ENCODE measurements at regions not wholly inside any gene's neighbourhood (a gene's known extent, or its start where the extent isn't known, plus 50 kb on each side); places are given as distances from the start of the nearest gene placed in this dataset.

GRCh38 chr13:34862716-34863115 is 79.4 kb upstream of the NBEA start:
- ChIA-PET CTCF (no interaction called here), POLR2A (no interaction called here)
- DNase-seq (ENCODE audit: extremely low spot score): no peak
- no peak for TF ChIP-seq CTCF (IDR thresholded peaks at IDR 0.05; ENCODE audit: control extremely low read depth, extremely low read depth, low read depth, missing control alignments)

- ChIA-PET POLR2A (no interaction called here), CTCF (interaction anchor here (1.1 kb wide), 1 partner anchor 32 kb away, joined by 3 read pairs; no protein-coding TSS in a partner anchor)
- TF ChIP-seq CTCF (IDR thresholded peaks at IDR 0.05; ENCODE audit: control extremely low read depth, extremely low read depth, low read depth, missing control alignments): no peak
- no peak for DNase-seq (ENCODE audit: extremely low spot score)
These were observed 78.5 kb upstream of the NBEA start for GRCh38 chr13:34863360-34864135.

GRCh38 chr13:34864671-34865070 is 77.4 kb upstream of the NBEA start:
- CTCF ChIA-PET: interaction anchor here (1.1 kb wide), 1 partner anchor 31 kb away, joined by 3 read pairs; no protein-coding TSS in a partner anchor
- POLR2A ChIA-PET: no interaction called here
- TF ChIP-seq CTCF (IDR thresholded peaks at IDR 0.05; ENCODE audit: control extremely low read depth, extremely low read depth, low read depth, missing control alignments): no peak
- DNase-seq (ENCODE audit: extremely low spot score): no peak

- TF ChIP-seq CTCF (IDR thresholded peaks at IDR 0.05; ENCODE audit: control extremely low read depth, extremely low read depth, low read depth, missing control alignments): no peak
- ChIA-PET POLR2A (no interaction called here), CTCF (no interaction called here)
- no peak for DNase-seq (ENCODE audit: extremely low spot score)
These were observed 74.5 kb upstream of the NBEA start for GRCh38 chr13:34867590-34867989.

- POLR2A ChIA-PET: no interaction called here
These were observed 73.3 kb upstream of the NBEA start for GRCh38 chr13:34868733-34869132.

GRCh38 chr13:34869696-34870095 is 72.4 kb upstream of the NBEA start:
- POLR2A ChIA-PET: no interaction called here
- CTCF ChIA-PET: no interaction called here

More at GRCh38 chr13:34868733-34869132, 73.3 kb upstream of the NBEA start:
- TF ChIP-seq CTCF (IDR thresholded peaks at IDR 0.05; ENCODE audit: control extremely low read depth, extremely low read depth, low read depth, missing control alignments): no peak
- DNase-seq (ENCODE audit: extremely low spot score): no peak
- CTCF ChIA-PET: no interaction called here

More at GRCh38 chr13:34869696-34870095, 72.4 kb upstream of the NBEA start:
- no peak for DNase-seq (ENCODE audit: extremely low spot score)
- no peak for TF ChIP-seq CTCF (IDR thresholded peaks at IDR 0.05; ENCODE audit: control extremely low read depth, extremely low read depth, low read depth, missing control alignments)

All from GM10248 (cell line).